ENCODE measurements at regions not wholly inside any gene's neighbourhood (a gene's known extent, or its start where the extent isn't known, plus 50 kb on each side); places are given as distances from the start of the nearest gene placed in this dataset.

DNA sequence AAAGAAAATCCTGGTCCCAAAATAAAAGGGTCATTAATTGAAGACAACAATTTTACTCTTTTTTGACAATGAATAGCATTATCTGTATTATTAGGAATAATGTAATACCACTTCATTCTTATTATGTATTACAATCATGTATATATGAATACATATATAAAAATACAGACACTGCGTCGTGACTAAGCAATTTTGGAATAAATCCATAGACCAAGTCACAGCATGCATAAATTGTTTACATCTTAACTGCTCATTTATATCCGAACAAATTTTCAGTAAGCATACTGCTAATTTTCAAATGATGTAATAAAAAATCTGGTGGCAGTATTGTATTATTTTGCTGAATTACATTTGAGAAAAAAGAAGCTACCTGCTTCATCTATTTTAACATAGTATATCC lies 321.6 kb upstream of the PITX2 start:
- DNase-seq (no peak), ATAC-seq (no peak)
- in situ Hi-C loops (cut with MboI; ENCODE audit: low sequenced_read_pairs in 4 of 4) = no loop called here

DNA sequence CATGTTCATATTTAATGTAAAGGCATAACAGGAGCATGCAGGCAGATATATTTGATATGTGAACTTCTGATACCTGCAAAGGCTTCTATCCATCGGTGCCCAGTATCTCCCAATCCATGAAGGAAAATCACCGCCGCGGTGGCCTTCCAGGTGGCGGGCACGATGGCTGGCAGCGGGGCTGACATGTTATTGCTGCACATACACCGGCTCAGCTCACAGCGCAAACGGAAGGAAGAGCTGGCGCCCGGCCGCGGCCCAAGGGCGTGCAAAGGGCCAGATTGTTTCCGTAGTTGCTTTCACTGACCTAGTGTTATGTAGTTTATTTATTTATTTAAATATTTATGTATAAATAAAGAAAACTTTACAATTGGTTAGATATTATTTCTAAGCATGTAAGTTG lies 322.7 kb upstream of the PITX2 start:
- in situ Hi-C loops (cut with MboI; ENCODE audit: low sequenced_read_pairs in 4 of 4) (no loop called here), intact Hi-C loops (cut with DNase I; ENCODE audit: low total_unique reads) (no loop called here)
- no peak for DNase-seq
- no peaks in the 10 kb centered on the region for H3K27me3 ChIP-seq
- no peak overlapping the region for H3K27ac ChIP-seq
- ATAC-seq = no peak
- H3K4me1 ChIP-seq = no peaks in the 10 kb centered on the region
- TF ChIP-seq, protein P1, sequence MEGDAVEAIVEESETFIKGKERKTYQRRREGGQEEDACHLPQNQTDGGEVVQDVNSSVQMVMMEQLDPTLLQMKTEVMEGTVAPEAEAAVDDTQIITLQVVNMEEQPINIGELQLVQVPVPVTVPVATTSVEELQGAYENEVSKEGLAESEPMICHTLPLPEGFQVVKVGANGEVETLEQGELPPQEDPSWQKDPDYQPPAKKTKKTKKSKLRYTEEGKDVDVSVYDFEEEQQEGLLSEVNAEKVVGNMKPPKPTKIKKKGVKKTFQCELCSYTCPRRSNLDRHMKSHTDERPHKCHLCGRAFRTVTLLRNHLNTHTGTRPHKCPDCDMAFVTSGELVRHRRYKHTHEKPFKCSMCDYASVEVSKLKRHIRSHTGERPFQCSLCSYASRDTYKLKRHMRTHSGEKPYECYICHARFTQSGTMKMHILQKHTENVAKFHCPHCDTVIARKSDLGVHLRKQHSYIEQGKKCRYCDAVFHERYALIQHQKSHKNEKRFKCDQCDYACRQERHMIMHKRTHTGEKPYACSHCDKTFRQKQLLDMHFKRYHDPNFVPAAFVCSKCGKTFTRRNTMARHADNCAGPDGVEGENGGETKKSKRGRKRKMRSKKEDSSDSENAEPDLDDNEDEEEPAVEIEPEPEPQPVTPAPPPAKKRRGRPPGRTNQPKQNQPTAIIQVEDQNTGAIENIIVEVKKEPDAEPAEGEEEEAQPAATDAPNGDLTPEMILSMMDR (IDR thresholded peaks at IDR 0.05 in 4 of 5, conservative IDR thresholded peaks at IDR 0.05 in 1 of 5) = no peak
- no peak for TF ChIP-seq POLR2A (IDR thresholded peaks at IDR 0.05)
- H3K9me3 ChIP-seq = peaks cover 0 to 5% (median 0%) of the 10 kb centered on the region in 3 donors
- no peaks in the 10 kb centered on the region for H3K36me3 ChIP-seq
- H3K4me3 ChIP-seq = no peak overlapping the region

More for the DNA sequence above, 321.6 kb upstream of the PITX2 start:
- no peaks in the 10 kb centered on the region for H3K27me3 ChIP-seq
- no peak overlapping the region for H3K27ac ChIP-seq
- peaks cover 0 to 5% (median 0%) of the 10 kb centered on the region in 3 donors for H3K9me3 ChIP-seq
- no peaks in the 10 kb centered on the region for H3K4me1 ChIP-seq
- H3K4me3 ChIP-seq = no peak overlapping the region
- TF ChIP-seq POLR2A (IDR thresholded peaks at IDR 0.05) = no peak
- intact Hi-C loops (cut with DNase I; ENCODE audit: low total_unique reads) = no loop called here
- H3K36me3 ChIP-seq = no peaks in the 10 kb centered on the region

DNA sequence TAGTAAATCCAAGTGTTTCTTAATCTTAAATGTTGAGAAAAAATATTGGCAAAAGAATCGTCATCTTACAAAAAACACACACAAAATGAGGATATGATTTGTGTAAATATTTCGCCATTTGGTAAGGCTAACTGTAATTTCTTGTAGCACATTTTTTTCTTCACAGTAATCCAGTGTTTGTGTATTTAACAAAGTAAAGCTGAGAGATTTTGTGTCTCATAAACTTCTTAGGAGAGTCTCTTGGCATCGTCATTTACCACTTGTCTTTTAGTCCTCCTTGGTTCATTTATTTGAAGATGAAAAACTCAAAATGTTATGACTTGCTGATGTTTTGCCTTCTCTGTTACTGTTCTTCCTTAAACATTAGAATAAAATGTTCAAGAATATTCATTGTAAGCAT lies 326.7 kb upstream of the PITX2 start:
- H3K4me1 ChIP-seq = no peaks in the 10 kb centered on the region
- in situ Hi-C loops (cut with MboI; ENCODE audit: low sequenced_read_pairs in 4 of 4) (no loop called here), intact Hi-C loops (cut with DNase I; ENCODE audit: low total_unique reads) (no loop called here)
- ATAC-seq (no peak), DNase-seq (no peak)
- no peaks in the 10 kb centered on the region for H3K36me3 ChIP-seq
- no peaks in the 10 kb centered on the region for H3K27me3 ChIP-seq
- H3K9me3 ChIP-seq = peaks cover 0 to 5% (median 0%) of the 10 kb centered on the region in 3 donors
- no peak overlapping the region for H3K27ac ChIP-seq
- TF ChIP-seq POLR2A (IDR thresholded peaks at IDR 0.05) = no peak
- TF ChIP-seq, protein P1 (IDR thresholded peaks at IDR 0.05 in 4 of 5, conservative IDR thresholded peaks at IDR 0.05 in 1 of 5) = no peak
- H3K4me3 ChIP-seq = no peak overlapping the region

DNA sequence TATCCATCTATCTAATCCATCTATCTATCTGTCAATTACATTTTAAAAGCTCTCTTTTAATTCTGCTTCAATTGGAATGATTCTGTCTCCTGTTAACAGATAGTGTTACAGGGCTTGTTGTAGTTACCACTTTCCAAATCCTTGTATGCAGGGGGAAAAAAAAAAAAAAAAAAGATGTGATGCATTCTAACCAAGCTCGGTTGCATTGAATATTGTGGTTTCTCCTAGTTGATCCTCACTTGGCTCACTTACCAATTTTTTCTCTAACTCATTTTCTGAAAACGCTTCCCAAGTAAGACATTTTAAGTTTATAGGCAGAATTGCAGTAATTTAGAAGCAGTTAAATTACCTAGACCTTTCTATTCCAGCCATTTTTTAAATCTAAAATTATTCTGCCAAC lies 327.9 kb upstream of the PITX2 start:
- Histone ChIP-seq H3K27me3 (no peaks in the 10 kb centered on the region), H3K36me3 (no peaks in the 10 kb centered on the region), H3K9me3 (peaks cover 0 to 5% (median 0%) of the 10 kb centered on the region in 3 donors), H3K4me3 (no peak overlapping the region), H3K27ac (no peak overlapping the region), H3K4me1 (no peaks in the 10 kb centered on the region)
- in situ Hi-C loops (cut with MboI; ENCODE audit: low sequenced_read_pairs in 4 of 4) (loop anchor here in 3 of 4 donors (10.0 to 25.0 kb wide), 2 partner anchors 313 to 316 kb away; no protein-coding TSS in a partner anchor), intact Hi-C loops (cut with DNase I; ENCODE audit: low total_unique reads) (no loop called here)
- ATAC-seq (no peak), DNase-seq (no peak)
- TF ChIP-seq POLR2A (IDR thresholded peaks at IDR 0.05) = no peak
- TF ChIP-seq, protein P1 (IDR thresholded peaks at IDR 0.05 in 4 of 5, conservative IDR thresholded peaks at IDR 0.05 in 1 of 5) = no peak

DNA sequence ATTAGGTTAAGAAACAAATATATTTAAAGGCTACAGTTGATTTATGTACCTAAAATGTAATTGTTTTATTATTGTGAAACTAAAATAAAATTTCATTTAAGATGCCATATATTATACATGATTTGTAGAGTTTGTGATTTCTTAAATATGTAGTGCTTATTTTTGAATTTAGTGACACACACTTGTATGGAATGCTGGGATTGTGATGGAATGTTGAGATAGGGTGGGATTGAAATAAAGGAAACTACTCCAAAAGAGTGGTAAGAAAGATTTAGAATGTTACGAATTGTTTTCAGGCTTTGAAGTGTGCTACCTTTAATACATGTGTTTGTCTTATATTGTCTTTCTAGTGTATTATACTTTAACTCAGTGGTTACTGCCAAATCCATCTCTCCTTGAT lies 330.3 kb upstream of the PITX2 start:
- Histone ChIP-seq H3K27ac (no peak overlapping the region), H3K36me3 (no peaks in the 10 kb centered on the region), H3K4me3 (no peak overlapping the region), H3K27me3 (no peaks in the 10 kb centered on the region), H3K9me3 (no peaks in the 10 kb centered on the region), H3K4me1 (no peaks in the 10 kb centered on the region)
- no peak for TF ChIP-seq POLR2A (IDR thresholded peaks at IDR 0.05)
- TF ChIP-seq, protein P1 (IDR thresholded peaks at IDR 0.05 in 4 of 5, conservative IDR thresholded peaks at IDR 0.05 in 1 of 5) = no peak
- DNase-seq (no peak), ATAC-seq (no peak)
- in situ Hi-C loops (cut with MboI; ENCODE audit: low sequenced_read_pairs in 4 of 4) (loop anchor here in 3 of 4 donors (10.0 to 25.0 kb wide), 2 partner anchors 316 to 318 kb away; no protein-coding TSS in a partner anchor), intact Hi-C loops (cut with DNase I; ENCODE audit: low total_unique reads) (no loop called here)
